ENCODE measurements at regions not wholly inside any gene's neighbourhood (a gene's known extent, or its start where the extent isn't known, plus 50 kb on each side); places are given as distances from the start of the nearest gene placed in this dataset.
"Not testable (repeated sequence)": the region's sequence is repeated elsewhere in the genome, so short reads cannot be mapped to it uniquely, and the experiment has no call there.

GRCh38 chr13:54082309-54082708 lies 1053.7 kb downstream of the OLFM4 start:
- not testable (repeated sequence) for H3K9me3 ChIP-seq (ENCODE audit: control insufficient read depth, insufficient read depth, low read length); H3K27me3 ChIP-seq (ENCODE audit: control insufficient read depth, insufficient read depth, low read length); H3K4me1 ChIP-seq (ENCODE audit: control insufficient read depth, insufficient read depth, low read length); DNase-seq (ENCODE audit: low read depth, low spot score); H3K27ac ChIP-seq (ENCODE audit: low read length); H3K36me3 ChIP-seq (ENCODE audit: control insufficient read depth, insufficient read depth, low read length); H3K4me3 ChIP-seq (ENCODE audit: low read length)
- WGBS (ENCODE audit: insufficient coverage, insufficient read length), result no CpG with 5 or more reads among the region's 11 CpGs

- H3K9me3 ChIP-seq (ENCODE audit: control insufficient read depth, insufficient read depth, low read length), result no peaks in the 10 kb centered on the region; the same call in 1 of the 2 replicates
- no peak for DNase-seq (ENCODE audit: low read depth, low spot score)
- no CpG with 5 or more reads among the region's 1 CpG for WGBS (ENCODE audit: insufficient coverage, insufficient read length)
- H3K27ac ChIP-seq (ENCODE audit: low read length), result no peak overlapping the region
- H3K4me1 ChIP-seq (ENCODE audit: control insufficient read depth, insufficient read depth, low read length), result no peaks in the 10 kb centered on the region
- no peak overlapping the region; the same call in 1 of the 2 replicates for H3K4me3 ChIP-seq (ENCODE audit: low read length)
- no peaks in the 10 kb centered on the region for H3K36me3 ChIP-seq (ENCODE audit: control insufficient read depth, insufficient read depth, low read length)
- no peaks in the 10 kb centered on the region for H3K27me3 ChIP-seq (ENCODE audit: control insufficient read depth, insufficient read depth, low read length)
Measured at GRCh38 chr13:54091884-54092283, 1063.3 kb downstream of the OLFM4 start.

GRCh38 chr13:54092686-54093085 lies 1064.1 kb downstream of the OLFM4 start:
- H3K9me3 ChIP-seq (ENCODE audit: control insufficient read depth, insufficient read depth, low read length), result no peaks in the 10 kb centered on the region; the same call in 1 of the 2 replicates
- H3K27ac ChIP-seq (ENCODE audit: low read length), result no peak overlapping the region
- DNase-seq (ENCODE audit: low read depth, low spot score), result no peak
- no peaks in the 10 kb centered on the region for H3K4me1 ChIP-seq (ENCODE audit: control insufficient read depth, insufficient read depth, low read length)
- H3K4me3 ChIP-seq (ENCODE audit: low read length), result no peak overlapping the region
- WGBS (ENCODE audit: insufficient coverage, insufficient read length), result no CpG with 5 or more reads among the region's 8 CpGs
- H3K27me3 ChIP-seq (ENCODE audit: control insufficient read depth, insufficient read depth, low read length), result no peaks in the 10 kb centered on the region
- H3K36me3 ChIP-seq (ENCODE audit: control insufficient read depth, insufficient read depth, low read length), result no peaks in the 10 kb centered on the region

DNA sequence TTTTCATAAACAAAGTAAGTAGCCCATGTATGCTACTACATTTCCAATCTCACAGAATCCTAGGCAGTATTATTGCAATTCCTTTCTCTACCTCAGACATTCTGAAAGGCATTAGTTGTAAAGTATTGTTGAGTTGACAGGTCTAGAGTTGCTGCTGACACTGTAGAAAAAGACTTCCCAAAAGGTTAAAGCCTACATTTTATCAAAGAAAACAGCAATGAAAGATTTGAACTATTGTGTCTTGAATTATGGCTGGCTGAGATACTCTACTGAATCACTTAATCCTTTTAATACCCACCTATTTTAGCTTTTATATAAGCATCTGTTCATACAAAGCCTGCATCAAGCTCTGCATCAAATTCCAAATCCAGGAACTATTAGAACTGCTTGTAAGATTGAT lies 1082.0 kb downstream of the OLFM4 start:
- Histone ChIP-seq H3K27me3 (ENCODE audit: control insufficient read depth, insufficient read depth, low read length) (no peaks in the 10 kb centered on the region), H3K4me3 (ENCODE audit: low read length) (no peak overlapping the region), H3K27ac (ENCODE audit: low read length) (no peak overlapping the region), H3K9me3 (ENCODE audit: control insufficient read depth, insufficient read depth, low read length) (no peaks in the 10 kb centered on the region), H3K36me3 (ENCODE audit: control insufficient read depth, insufficient read depth, low read length) (no peaks in the 10 kb centered on the region), H3K4me1 (ENCODE audit: control insufficient read depth, insufficient read depth, low read length) (no peaks in the 10 kb centered on the region)
- no peak for DNase-seq (ENCODE audit: low read depth, low spot score)

GRCh38 chr13:54124700-54125099 lies 1096.1 kb downstream of the OLFM4 start:
- peaks cover 9% of the 10 kb centered on the region; the same call in 1 of the 2 replicates for H3K36me3 ChIP-seq (ENCODE audit: control insufficient read depth, insufficient read depth, low read length)
- no peaks in the 10 kb centered on the region for H3K9me3 ChIP-seq (ENCODE audit: control insufficient read depth, insufficient read depth, low read length)
- H3K4me1 ChIP-seq (ENCODE audit: control insufficient read depth, insufficient read depth, low read length), result no peaks in the 10 kb centered on the region
- H3K27ac ChIP-seq (ENCODE audit: low read length), result no peak overlapping the region
- DNase-seq (ENCODE audit: low read depth, low spot score), result no peak
- H3K27me3 ChIP-seq (ENCODE audit: control insufficient read depth, insufficient read depth, low read length), result no peaks in the 10 kb centered on the region
- no peak overlapping the region for H3K4me3 ChIP-seq (ENCODE audit: low read length)
- WGBS (ENCODE audit: insufficient coverage, insufficient read length), result no CpG with 5 or more reads among the region's 3 CpGs

GRCh38 chr13:54130931-54131330 lies 1102.3 kb downstream of the OLFM4 start:
- not testable (repeated sequence) for H3K27me3 ChIP-seq (ENCODE audit: control insufficient read depth, insufficient read depth, low read length); DNase-seq (ENCODE audit: low read depth, low spot score); H3K4me1 ChIP-seq (ENCODE audit: control insufficient read depth, insufficient read depth, low read length); H3K4me3 ChIP-seq (ENCODE audit: low read length); H3K27ac ChIP-seq (ENCODE audit: low read length); H3K36me3 ChIP-seq (ENCODE audit: control insufficient read depth, insufficient read depth, low read length); H3K9me3 ChIP-seq (ENCODE audit: control insufficient read depth, insufficient read depth, low read length)
- WGBS (ENCODE audit: insufficient coverage, insufficient read length), result no CpG with 5 or more reads among the region's 9 CpGs

DNA sequence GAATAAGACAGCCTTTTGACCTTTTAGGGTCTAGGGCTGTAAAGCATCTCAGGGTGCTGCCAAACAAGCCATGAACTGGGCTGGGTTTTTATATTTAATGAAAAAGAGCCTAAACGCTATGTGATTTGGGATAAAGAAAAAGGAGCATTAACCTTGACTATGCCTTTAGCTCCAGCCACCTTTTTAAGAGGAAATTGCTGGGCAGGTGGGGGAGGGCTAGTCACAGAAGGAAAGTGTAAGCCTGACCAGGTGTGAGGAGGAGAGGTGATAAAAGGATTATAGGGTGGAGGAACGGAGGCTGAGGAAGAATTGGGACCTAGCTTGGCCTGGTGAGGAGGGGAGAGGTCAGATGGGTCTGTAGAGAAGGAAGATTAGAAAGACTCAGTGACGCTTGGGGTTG lies 1102.8 kb downstream of the OLFM4 start:
- DNase-seq (ENCODE audit: low read depth, low spot score); H3K4me1 ChIP-seq (ENCODE audit: control insufficient read depth, insufficient read depth, low read length); H3K27ac ChIP-seq (ENCODE audit: low read length); H3K36me3 ChIP-seq (ENCODE audit: control insufficient read depth, insufficient read depth, low read length); H3K9me3 ChIP-seq (ENCODE audit: control insufficient read depth, insufficient read depth, low read length); H3K27me3 ChIP-seq (ENCODE audit: control insufficient read depth, insufficient read depth, low read length): not testable (repeated sequence)
- peak overlapping the region; percentile 44; the same call in 1 of the 2 replicates for H3K4me3 ChIP-seq (ENCODE audit: low read length)
- WGBS (ENCODE audit: insufficient coverage, insufficient read length), result no CpG with 5 or more reads among the region's 3 CpGs

- H3K27me3 ChIP-seq (ENCODE audit: control insufficient read depth, insufficient read depth, low read length); H3K9me3 ChIP-seq (ENCODE audit: control insufficient read depth, insufficient read depth, low read length); H3K27ac ChIP-seq (ENCODE audit: low read length); H3K4me1 ChIP-seq (ENCODE audit: control insufficient read depth, insufficient read depth, low read length); DNase-seq (ENCODE audit: low read depth, low spot score); H3K36me3 ChIP-seq (ENCODE audit: control insufficient read depth, insufficient read depth, low read length): not testable (repeated sequence)
- no CpG with 5 or more reads among the region's 12 CpGs for WGBS (ENCODE audit: insufficient coverage, insufficient read length)
- H3K4me3 ChIP-seq (ENCODE audit: low read length), result peak overlapping the region; percentile 44; the same call in 1 of the 2 replicates
Measured at GRCh38 chr13:54132127-54132526, 1103.5 kb downstream of the OLFM4 start.

DNA sequence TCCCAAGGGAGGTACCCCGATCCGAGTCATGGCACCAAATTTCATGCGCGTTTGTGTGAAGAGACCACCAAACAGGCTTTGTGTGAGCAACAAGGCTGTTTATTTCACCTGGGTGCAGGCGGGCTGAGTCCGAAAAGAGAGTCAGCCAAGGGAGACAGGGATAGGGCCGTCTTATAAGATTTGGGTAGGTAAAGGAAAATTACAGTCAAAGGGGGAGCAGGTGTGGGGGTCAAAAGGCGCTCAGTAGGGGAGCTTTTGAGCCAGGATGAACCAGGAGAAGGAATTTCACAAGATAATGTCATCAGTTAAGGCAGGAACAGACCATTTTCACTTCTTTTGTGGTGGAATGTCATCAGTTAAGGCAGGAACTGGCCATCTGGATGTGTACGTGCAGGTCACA lies 1104.1 kb downstream of the OLFM4 start:
- peak overlapping the region; percentile 27; the same call in 1 of the 2 replicates for H3K4me3 ChIP-seq (ENCODE audit: low read length)

GRCh38 chr13:54133746-54134145 lies 1105.1 kb downstream of the OLFM4 start:
- Histone ChIP-seq H3K27me3 (ENCODE audit: control insufficient read depth, insufficient read depth, low read length) (no peaks in the 10 kb centered on the region), H3K36me3 (ENCODE audit: control insufficient read depth, insufficient read depth, low read length) (no peaks in the 10 kb centered on the region), H3K4me3 (ENCODE audit: low read length) (no peak overlapping the region), H3K27ac (ENCODE audit: low read length) (no peak overlapping the region), H3K9me3 (ENCODE audit: control insufficient read depth, insufficient read depth, low read length) (no peaks in the 10 kb centered on the region), H3K4me1 (ENCODE audit: control insufficient read depth, insufficient read depth, low read length) (peaks cover 1% of the 10 kb centered on the region; the same call in 1 of the 2 replicates)
- no CpG with 5 or more reads among the region's 6 CpGs for WGBS (ENCODE audit: insufficient coverage, insufficient read length)
- no peak for DNase-seq (ENCODE audit: low read depth, low spot score)

More for the DNA sequence above, 1104.1 kb downstream of the OLFM4 start:
- not testable (repeated sequence) for H3K36me3 ChIP-seq (ENCODE audit: control insufficient read depth, insufficient read depth, low read length); H3K4me1 ChIP-seq (ENCODE audit: control insufficient read depth, insufficient read depth, low read length); H3K9me3 ChIP-seq (ENCODE audit: control insufficient read depth, insufficient read depth, low read length); H3K27ac ChIP-seq (ENCODE audit: low read length); H3K27me3 ChIP-seq (ENCODE audit: control insufficient read depth, insufficient read depth, low read length); DNase-seq (ENCODE audit: low read depth, low spot score)
- WGBS (ENCODE audit: insufficient coverage, insufficient read length), result no CpG with 5 or more reads among the region's 9 CpGs

GRCh38 chr13:54144828-54145227 lies 1116.2 kb downstream of the OLFM4 start:
- Histone ChIP-seq H3K27me3 (ENCODE audit: control insufficient read depth, insufficient read depth, low read length) (no peaks in the 10 kb centered on the region), H3K27ac (ENCODE audit: low read length) (no peak overlapping the region), H3K4me3 (ENCODE audit: low read length) (no peak overlapping the region), H3K9me3 (ENCODE audit: control insufficient read depth, insufficient read depth, low read length) (no peaks in the 10 kb centered on the region), H3K4me1 (ENCODE audit: control insufficient read depth, insufficient read depth, low read length) (peaks cover 4% of the 10 kb centered on the region; the same call in 1 of the 2 replicates), H3K36me3 (ENCODE audit: control insufficient read depth, insufficient read depth, low read length) (no peaks in the 10 kb centered on the region)
- no CpG with 5 or more reads among the region's 3 CpGs for WGBS (ENCODE audit: insufficient coverage, insufficient read length)
- no peak for DNase-seq (ENCODE audit: low read depth, low spot score)
